NCI-H1436 treated with DMSO at 0.1 percent for 48 hours (cell line): ENCODE measurements at regions not wholly inside any gene's neighbourhood (a gene's known extent, or its start where the extent isn't known, plus 50 kb on each side); places are given as distances from the start of the nearest gene placed in this dataset.

Experiments used
- DNase-seq: peaks from one replicate; lab custom pipeline; 2025; lab: John Stamatoyannopoulos, UW

- DNase-seq: no peak
These were observed 134.9 kb upstream of the HSD17B12 start for GRCh38 chr11:43545610-43546009.

GRCh38 chr11:43546561-43547429 lies 133.7 kb upstream of the HSD17B12 start:
- no peak for DNase-seq

- DNase-seq: no peak
These were observed 133.1 kb upstream of the HSD17B12 start for GRCh38 chr11:43547430-43547831.

GRCh38 chr11:43547889-43548381 lies 132.6 kb upstream of the HSD17B12 start:
- DNase-seq: no peak

- no peak for DNase-seq
These were observed 131.6 kb upstream of the HSD17B12 start for GRCh38 chr11:43548916-43549315.

- no peak for DNase-seq
These were observed 130.9 kb upstream of the HSD17B12 start for GRCh38 chr11:43549624-43550023.

- no peak for DNase-seq
These were observed 129.8 kb upstream of the HSD17B12 start for GRCh38 chr11:43550714-43551113.

GRCh38 chr11:43554148-43554473 lies 126.4 kb upstream of the HSD17B12 start:
- DNase-seq: no peak

- no peak for DNase-seq
These were observed 125.4 kb upstream of the HSD17B12 start for GRCh38 chr11:43555186-43555585.

GRCh38 chr11:43555816-43556611 lies 124.5 kb upstream of the HSD17B12 start:
- no peak for DNase-seq

GRCh38 chr11:43556612-43557375 lies 123.7 kb upstream of the HSD17B12 start:
- no peak for DNase-seq

- DNase-seq: no peak
These were observed 122.9 kb upstream of the HSD17B12 start for GRCh38 chr11:43557553-43558110.

GRCh38 chr11:43558146-43558545 lies 122.4 kb upstream of the HSD17B12 start:
- no peak for DNase-seq

- no peak for DNase-seq
These were observed 121.9 kb upstream of the HSD17B12 start for GRCh38 chr11:43558556-43559127.

- DNase-seq: no peak
These were observed 118.7 kb upstream of the HSD17B12 start for GRCh38 chr11:43561832-43562231.

GRCh38 chr11:43567396-43567975 lies 113.1 kb upstream of the HSD17B12 start:
- peak; percentile 12 for DNase-seq

- no peak for DNase-seq
These were observed 107.3 kb upstream of the HSD17B12 start for GRCh38 chr11:43573233-43573632.

GRCh38 chr11:43573873-43574272 lies 106.7 kb upstream of the HSD17B12 start:
- DNase-seq: no peak

- DNase-seq: no peak
These were observed 106.1 kb upstream of the HSD17B12 start for GRCh38 chr11:43574411-43574810.

GRCh38 chr11:43574949-43575912 lies 105.3 kb upstream of the HSD17B12 start:
- DNase-seq: no peak
